OCI-LY7 (cell line): ENCODE measurements at regions not wholly inside any gene's neighbourhood (a gene's known extent, or its start where the extent isn't known, plus 50 kb on each side); places are given as distances from the start of the nearest gene placed in this dataset.

Experiments used
- BruUV-seq: library from RNA; stranded (reverse); fragments of 400-500 nt; replicated peaks from 2 replicates; lab custom pipeline; 2021; lab: Mats Ljungman, UMichigan
- CTCF ChIA-PET: fragments of 300-600 bp; sonication (Branson Sonifier 250); formaldehyde crosslinking; loops from one replicate; lab custom pipeline; 2022; ENCODE audit warnings: antibody characterized with exemption; ENCODE audit not compliant: unreplicated experiment; lab: Charles Lee
- POLR2A ChIA-PET: fragments of 300-600 bp; sonication (Branson Sonifier 250); formaldehyde crosslinking; loops from one replicate; lab custom pipeline; 2022; ENCODE audit warnings: antibody characterized with exemption; lab: Charles Lee
- DNase-seq: peaks from one replicate; pipeline ENCODE4 v3.0.0-alpha.2; 2015; ENCODE audit warnings: low spot score
- H2AFZ ChIP-seq: fragments of 200-600 bp; sonication (generic), shearing (Covaris generic); 2 replicates; pipeline ENCODE4 v1.6.1; 2014; ENCODE audit warnings: mild to moderate bottlenecking, antibody characterized with exemption, low read length, moderate library complexity
- H3K27ac ChIP-seq: fragments of 200-600 bp; sonication (generic); 2 replicates; pipeline ENCODE4 v1.5.1; 2014; ENCODE audit warnings: mixed run types, low read depth, mild to moderate bottlenecking, moderate library complexity, low read length, inconsistent platforms; ENCODE audit not compliant: poor library complexity, severe bottlenecking
- H3K36me3 ChIP-seq: fragments of 200-600 bp; sonication (generic); 2 replicates; pipeline ENCODE4 v1.6.1; 2014; ENCODE audit warnings: mild to moderate bottlenecking, antibody characterized with exemption, low read length, moderate library complexity, mixed read lengths; ENCODE audit not compliant: insufficient read depth
- H3K4me1 ChIP-seq: fragments of 200-600 bp; sonication (generic); 2 replicates; pipeline ENCODE4 v1.5.1; 2014; ENCODE audit warnings: mild to moderate bottlenecking, low read length; ENCODE audit not compliant: insufficient read depth, poor library complexity, severe bottlenecking
- H3K4me2 ChIP-seq: fragments of 200-600 bp; sonication (generic); 2 replicates; pipeline ENCODE4 v1.6.1; 2014; ENCODE audit warnings: mild to moderate bottlenecking, low read length
- H3K4me3 ChIP-seq: fragments of 200-600 bp; sonication (generic); 2 replicates; pipeline ENCODE4 v1.5.1; 2014; ENCODE audit warnings: mild to moderate bottlenecking, low read depth, low read length; ENCODE audit not compliant: poor library complexity, severe bottlenecking
- H3K79me2 ChIP-seq: fragments of 200-600 bp; sonication (generic); 2 replicates; pipeline ENCODE4 v1.6.1; 2016; ENCODE audit warnings: low read depth, mild to moderate bottlenecking, low read length, moderate library complexity, mixed read lengths; ENCODE audit not compliant: insufficient read depth
- H3K9me2 ChIP-seq: fragments of 200-600 bp; sonication (generic); 2 replicates; pipeline ENCODE4 v1.6.1; 2016; ENCODE audit warnings: mild to moderate bottlenecking, low read length, mixed read lengths; ENCODE audit not compliant: insufficient read depth
- H3K9me3 ChIP-seq: fragments of 200-600 bp; sonication (generic); 2 replicates; pipeline ENCODE4 v1.6.1; 2014; ENCODE audit warnings: mild to moderate bottlenecking, mixed run types, low read length, mixed read lengths
- H4K20me1 ChIP-seq: fragments of 200-600 bp; sonication (generic); 2 replicates; pipeline ENCODE4 v1.6.1; 2014; ENCODE audit warnings: mild to moderate bottlenecking, antibody characterized with exemption, low read length, moderate library complexity, mixed read lengths; ENCODE audit not compliant: insufficient read depth
- CTCF ChIP-seq: fragments of 200-600 bp; sonication (generic); conservative IDR thresholded peaks from 2 replicates; pipeline ENCODE4 v1.5.1; 2014; ENCODE audit warnings: mild to moderate bottlenecking, antibody characterized with exemption, low read length, moderate library complexity, mixed read lengths
- EZH2phosphoT487 ChIP-seq: fragments of 200-600 bp; sonication (generic); IDR thresholded peaks from 2 replicates; pipeline ENCODE4 v1.6.1; 2018; ENCODE audit warnings: low read depth, borderline replicate concordance, mild to moderate bottlenecking, mixed run types, antibody characterized with exemption, low read length, moderate library complexity, mixed read lengths
- intact Hi-C: fragments of 100-400 bp; cut with micrococcal nuclease; formaldehyde crosslinking; loops from one replicate; pipeline ENCODE4 v1.10.0; 2022; ENCODE audit not compliant: unreplicated experiment

GRCh38 chr12:131455218-131455506 lies 255.7 kb upstream of the SFSWAP start:
- BruUV-seq: no TSS peak
- no peak overlapping the region for H3K27ac ChIP-seq
- no peak for DNase-seq
- intact Hi-C loops: loop anchor here (2.0 kb wide), 1 partner anchor 538 kb away; no protein-coding TSS in a partner anchor
- no peak for TF ChIP-seq EZH2phosphoT487
- no peak for TF ChIP-seq CTCF
- no peaks in the 10 kb centered on the region for H3K4me1 ChIP-seq
- H2AFZ ChIP-seq: no peak overlapping the region
- POLR2A ChIA-PET: no interaction called here
- H3K36me3 ChIP-seq: no peaks in the 10 kb centered on the region
- no peaks in the 10 kb centered on the region for H3K79me2 ChIP-seq
- H4K20me1 ChIP-seq: no peaks in the 10 kb centered on the region
- H3K4me3 ChIP-seq: no peak overlapping the region
- CTCF ChIA-PET: no interaction called here
- no peak overlapping the region for H3K4me2 ChIP-seq
- H3K9me3 ChIP-seq: no peaks in the 10 kb centered on the region
- no peaks in the 10 kb centered on the region for H3K9me2 ChIP-seq

GRCh38 chr12:131455581-131456110 lies 255.2 kb upstream of the SFSWAP start:
- H2AFZ ChIP-seq: no peak overlapping the region
- ChIA-PET POLR2A (no interaction called here), CTCF (no interaction called here)
- intact Hi-C loops: loop anchor here (2.0 kb wide), 1 partner anchor 539 kb away; no protein-coding TSS in a partner anchor
- no peak for DNase-seq
- BruUV-seq: no TSS peak
- no peaks in the 10 kb centered on the region for H3K79me2 ChIP-seq
- no peak for TF ChIP-seq CTCF
- no peak for TF ChIP-seq EZH2phosphoT487
- H3K4me3 ChIP-seq: no peak overlapping the region
- H3K9me3 ChIP-seq: no peaks in the 10 kb centered on the region
- H3K36me3 ChIP-seq: no peaks in the 10 kb centered on the region
- no peaks in the 10 kb centered on the region for H3K4me1 ChIP-seq
- no peaks in the 10 kb centered on the region for H3K9me2 ChIP-seq
- H4K20me1 ChIP-seq: no peaks in the 10 kb centered on the region
- H3K27ac ChIP-seq: no peak overlapping the region
- no peak overlapping the region for H3K4me2 ChIP-seq

- no peaks in the 10 kb centered on the region for H3K9me3 ChIP-seq
- no peaks in the 10 kb centered on the region for H3K36me3 ChIP-seq
- H3K4me3 ChIP-seq: no peak overlapping the region
- H3K9me2 ChIP-seq: no peaks in the 10 kb centered on the region
- H3K79me2 ChIP-seq: no peaks in the 10 kb centered on the region
- no peaks in the 10 kb centered on the region for H4K20me1 ChIP-seq
- no peak overlapping the region for H2AFZ ChIP-seq
- H3K4me2 ChIP-seq: no peak overlapping the region
- ChIA-PET POLR2A (no interaction called here), CTCF (no interaction called here)
- H3K4me1 ChIP-seq: no peaks in the 10 kb centered on the region
- DNase-seq: no peak
- intact Hi-C loops: no loop called here
- BruUV-seq: no TSS peak
- TF ChIP-seq EZH2phosphoT487 (no peak), CTCF (no peak)
- no peak overlapping the region for H3K27ac ChIP-seq
Observed at GRCh38 chr12:131456301-131457027, 254.4 kb upstream of the SFSWAP start.
